Body of pancreas (tissue), 4 donors: ENCODE measurements at regions not wholly inside any gene's neighbourhood (a gene's known extent, or its start where the extent isn't known, plus 50 kb on each side); places are given as distances from the start of the nearest gene placed in this dataset.

Source experiments
- ATAC-seq: fragments of 150-250 bp; one replicate; pipeline ENCODE4 v1.9.1; 2016
- DNase-seq, 4 donors: peaks; one replicate each; pipeline ENCODE4 v3.0.0-alpha.2; 2019
- H3K27ac ChIP-seq, 4 donors: fragments of 200-600 bp; sonication (generic); 1 replicate in 3 of 4; 2 replicates in 1 of 4; pipeline versions ENCODE4 v1.5.1 to v1.6.1; 2016 to 2019; ENCODE audit warnings: mild to moderate bottlenecking in 1 of 4, mixed read lengths in 1 of 4, moderate library complexity in 1 of 4
- H3K27me3 ChIP-seq, 2 donors: fragments of 200-600 bp; sonication (generic); one replicate each; pipeline ENCODE4 v1.6.0; 2016; ENCODE audit warnings: mild to moderate bottlenecking in 1 of 2
- H3K36me3 ChIP-seq, 2 donors: fragments of 200-600 bp; sonication (generic); replicated peaks in 1 of 2; 2 replicates each; pipeline ENCODE4 v1.5.1; 2016; ENCODE audit warnings: low read depth in 2 of 2; ENCODE audit not compliant: insufficient read depth in 1 of 2
- H3K4me1 ChIP-seq: fragments of 200-600 bp; sonication (generic); one replicate; pipeline ENCODE4 v1.6.0; 2016
- H3K4me3 ChIP-seq, 2 donors: fragments of 200-600 bp; sonication (generic); 1 replicate in 1 of 2; 2 replicates in 1 of 2; pipeline ENCODE4 v1.5.1; 2016 to 2019
- H3K9me3 ChIP-seq, 3 donors: fragments of 200-600 bp; sonication (generic); 1 replicate in 2 of 3; 2 replicates in 1 of 3; pipeline ENCODE4 v1.5.1; 2016
- POLR2A ChIP-seq, 3 donors: fragments of 450-650 bp; IDR thresholded peaks; one replicate each; pipeline ENCODE4 v1.6.1; 2016; ENCODE audit warnings: antibody characterized with exemption in 3 of 3, mild to moderate bottlenecking in 2 of 3
- WGBS, 2 donors: methylation state at CpG; one replicate each; pipeline ENCODE4 v1.1.5; 2017; 5-methylcytosine and 5-hydroxymethylcytosine counted together
- intact Hi-C: fragments of 100-400 bp; cut with DNase I; formaldehyde crosslinking; loops from one replicate; pipeline ENCODE4 v1.15.1; 2023
- TF ChIP-seq, protein P1 (sequence below), 7 experiments: fragments of 450-650 bp in 4 of 7; fragments of 200-600 bp in 3 of 7; sonication (generic) in 3 of 7; IDR thresholded peaks; one replicate each; pipeline ENCODE4 v1.5.1; 2016 to 2019; ENCODE audit warnings: antibody characterized with exemption in 7 of 7

DNA sequence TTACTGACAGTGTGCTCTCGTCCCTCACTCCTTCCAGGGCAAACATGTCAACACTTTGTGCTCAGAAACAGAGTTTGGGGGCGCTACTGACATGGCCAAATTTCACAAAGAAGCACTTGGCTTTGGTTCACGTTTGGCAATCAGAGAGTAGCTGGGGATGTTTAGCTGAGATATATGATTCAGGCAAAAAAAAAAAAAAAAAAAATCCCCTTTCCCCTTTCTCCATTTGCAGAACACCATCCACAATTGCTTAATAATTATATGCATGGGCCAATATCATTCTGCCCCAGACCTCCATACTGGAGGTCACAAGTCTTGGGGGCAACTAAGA lies 128.4 kb upstream of the ADGRF1 start:
- DNase-seq (no peak), ATAC-seq (no peak)
- Histone ChIP-seq H3K27me3 (no peaks in the 10 kb centered on the region), H3K27ac (no peak overlapping the region), H3K9me3 (no peaks in the 10 kb centered on the region), H3K4me3 (no peak overlapping the region), H3K36me3 (no peaks in the 10 kb centered on the region), H3K4me1 (no peaks in the 10 kb centered on the region)
- 57 to 69% methylated on average over 3 of the region's 3 CpGs for WGBS, 2 donors
- TF ChIP-seq, protein P1, sequence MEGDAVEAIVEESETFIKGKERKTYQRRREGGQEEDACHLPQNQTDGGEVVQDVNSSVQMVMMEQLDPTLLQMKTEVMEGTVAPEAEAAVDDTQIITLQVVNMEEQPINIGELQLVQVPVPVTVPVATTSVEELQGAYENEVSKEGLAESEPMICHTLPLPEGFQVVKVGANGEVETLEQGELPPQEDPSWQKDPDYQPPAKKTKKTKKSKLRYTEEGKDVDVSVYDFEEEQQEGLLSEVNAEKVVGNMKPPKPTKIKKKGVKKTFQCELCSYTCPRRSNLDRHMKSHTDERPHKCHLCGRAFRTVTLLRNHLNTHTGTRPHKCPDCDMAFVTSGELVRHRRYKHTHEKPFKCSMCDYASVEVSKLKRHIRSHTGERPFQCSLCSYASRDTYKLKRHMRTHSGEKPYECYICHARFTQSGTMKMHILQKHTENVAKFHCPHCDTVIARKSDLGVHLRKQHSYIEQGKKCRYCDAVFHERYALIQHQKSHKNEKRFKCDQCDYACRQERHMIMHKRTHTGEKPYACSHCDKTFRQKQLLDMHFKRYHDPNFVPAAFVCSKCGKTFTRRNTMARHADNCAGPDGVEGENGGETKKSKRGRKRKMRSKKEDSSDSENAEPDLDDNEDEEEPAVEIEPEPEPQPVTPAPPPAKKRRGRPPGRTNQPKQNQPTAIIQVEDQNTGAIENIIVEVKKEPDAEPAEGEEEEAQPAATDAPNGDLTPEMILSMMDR (IDR thresholded peaks at IDR 0.05), result no peak
- no peak for TF ChIP-seq POLR2A (IDR thresholded peaks at IDR 0.05)
- intact Hi-C loops, result no loop called here

DNA sequence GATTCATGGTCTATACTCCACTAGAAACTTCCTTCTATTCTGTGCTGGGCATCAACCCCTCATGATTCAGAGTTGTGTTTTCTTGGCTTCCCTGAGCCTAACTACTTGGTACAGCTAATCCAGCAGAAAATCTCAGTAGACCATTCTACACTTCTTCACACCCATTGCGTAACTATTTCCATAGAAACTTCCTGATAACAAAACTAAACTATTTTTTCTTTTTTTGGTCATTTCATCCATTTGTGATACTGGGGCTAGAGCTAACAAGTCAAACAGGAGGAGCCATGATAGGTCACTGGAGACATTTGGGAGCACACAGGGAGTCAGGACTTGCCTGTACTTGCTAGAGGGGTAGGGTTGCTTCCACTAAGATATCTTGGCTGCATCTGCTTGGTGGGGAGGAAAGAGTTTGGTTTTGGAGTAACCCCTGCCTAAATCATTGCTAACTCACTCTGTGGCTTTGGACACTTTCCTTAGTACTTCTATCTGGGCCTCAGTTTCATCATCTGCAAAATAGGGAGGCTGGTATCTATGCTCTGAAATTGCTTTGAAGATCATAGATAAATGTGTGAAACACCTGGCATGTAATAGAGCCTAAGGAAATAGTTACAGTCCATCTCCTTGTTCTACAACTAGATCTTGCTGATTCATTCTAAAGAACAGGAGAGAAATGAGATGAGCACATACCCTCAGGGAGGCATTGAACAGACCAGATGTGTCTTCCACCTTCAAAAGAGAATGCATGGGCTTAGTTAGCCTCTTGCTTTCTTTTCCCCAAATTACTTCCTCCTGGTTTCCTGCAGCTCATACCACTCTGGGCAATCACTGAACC lies 127.9 kb upstream of the ADGRF1 start:
- WGBS, 2 donors, result 67 to 91% methylated on average over 1 of the region's 1 CpG
- H3K27me3 ChIP-seq, result no peaks in the 10 kb centered on the region
- no peak overlapping the region for H3K27ac ChIP-seq
- no peak for DNase-seq
- ATAC-seq, result no peak
- H3K9me3 ChIP-seq, result no peaks in the 10 kb centered on the region
- H3K4me1 ChIP-seq, result no peaks in the 10 kb centered on the region
- no peak overlapping the region for H3K4me3 ChIP-seq
- H3K36me3 ChIP-seq, result no peaks in the 10 kb centered on the region
- TF ChIP-seq POLR2A (IDR thresholded peaks at IDR 0.05), result no peak
- TF ChIP-seq, protein P1 (IDR thresholded peaks at IDR 0.05), result no peak
- intact Hi-C loops, result no loop called here

DNA sequence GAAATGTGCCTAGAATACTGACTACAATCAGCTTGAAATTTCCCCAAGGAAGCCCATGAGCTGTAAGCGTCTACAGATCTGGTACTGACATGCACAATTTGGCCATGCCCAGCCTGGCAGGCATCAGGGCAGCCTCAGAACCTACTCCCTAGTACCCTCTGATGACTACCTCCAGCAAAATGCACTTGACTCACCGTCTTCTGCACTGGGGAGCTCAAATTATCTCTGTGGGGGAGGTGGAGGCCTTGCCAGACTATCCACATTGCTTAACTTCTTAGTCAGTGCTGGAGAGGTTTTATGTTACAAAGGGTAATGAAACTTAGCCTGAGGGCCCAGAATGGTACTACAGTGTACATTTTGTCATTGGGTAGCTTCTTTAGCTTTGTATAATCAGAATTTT lies 126.0 kb upstream of the ADGRF1 start:
- intact Hi-C loops, result no loop called here
- peak; percentile 50 for ATAC-seq
- Histone ChIP-seq H3K36me3 (no peaks in the 10 kb centered on the region), H3K27me3 (no peaks in the 10 kb centered on the region), H3K9me3 (no peaks in the 10 kb centered on the region), H3K4me1 (no peaks in the 10 kb centered on the region), H3K27ac (no peak overlapping the region), H3K4me3 (no peak overlapping the region)
- 64 to 66% methylated on average over 2 of the region's 2 CpGs for WGBS, 2 donors
- TF ChIP-seq, protein P1 (IDR thresholded peaks at IDR 0.05), result no peak
- TF ChIP-seq POLR2A (IDR thresholded peaks at IDR 0.05), result no peak
- peak in 1 of 4 donors; percentile 48 for DNase-seq

DNA sequence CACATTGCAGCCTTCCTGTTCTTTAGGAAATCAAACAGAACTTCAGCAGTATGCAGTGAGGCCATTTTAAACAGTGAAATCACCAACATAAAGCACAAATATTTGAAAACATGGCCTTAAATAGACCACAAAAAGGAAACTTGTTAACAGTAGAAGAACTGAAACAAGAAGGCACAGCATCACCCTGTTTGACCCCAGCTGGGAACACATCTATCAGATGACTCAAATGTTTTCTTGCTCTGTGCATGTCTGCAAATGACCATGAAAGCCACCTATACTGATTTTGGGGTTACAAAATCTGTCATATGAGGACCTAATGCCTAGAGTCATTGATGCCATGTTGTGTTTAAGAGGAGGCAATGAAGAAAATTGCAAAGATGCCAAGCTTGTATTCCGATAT lies 123.8 kb upstream of the ADGRF1 start:
- ATAC-seq, result no peak
- 87 to 96% methylated on average over 1 of the region's 1 CpG for WGBS, 2 donors

More for the DNA sequence above, 123.8 kb upstream of the ADGRF1 start:
- H3K9me3 ChIP-seq, result no peaks in the 10 kb centered on the region
- no peaks in the 10 kb centered on the region for H3K4me1 ChIP-seq
- DNase-seq, result peak in 1 of 4 donors; percentile 38
- H3K27ac ChIP-seq, result no peak overlapping the region
- no peak for TF ChIP-seq POLR2A (IDR thresholded peaks at IDR 0.05)
- TF ChIP-seq, protein P1 (IDR thresholded peaks at IDR 0.05), result no peak
- no peaks in the 10 kb centered on the region for H3K36me3 ChIP-seq
- H3K4me3 ChIP-seq, result no peak overlapping the region
- intact Hi-C loops, result no loop called here
- no peaks in the 10 kb centered on the region for H3K27me3 ChIP-seq
